ENCODE measurements at regions not wholly inside any gene's neighbourhood (a gene's known extent, or its start where the extent isn't known, plus 50 kb on each side); places are given as distances from the start of the nearest gene placed in this dataset.

- peak overlapping the region; percentile 84 for H3K4me3 Mint-ChIP-seq
Observed at GRCh38 chr6:28812778-28813569, 110.8 kb downstream of the TRIM27 start.

GRCh38 chr6:28814032-28814976, 109.5 kb downstream of the TRIM27 start:
- no peak for DNase-seq
- TF ChIP-seq CTCF (IDR thresholded peaks at IDR 0.05) = no peak
- peaks cover 68% of the 10 kb centered on the region for H3K4me1 Mint-ChIP-seq (ENCODE audit: low read depth)
- H3K4me3 Mint-ChIP-seq = peak overlapping the region; percentile 84
- peaks cover 30% of the 10 kb centered on the region for H3K27me3 Mint-ChIP-seq (ENCODE audit: insufficient read depth)
- H3K36me3 Mint-ChIP-seq (ENCODE audit: low read depth) = no peaks in the 10 kb centered on the region
- H3K27ac Mint-ChIP-seq = no peak overlapping the region
- H3K9me3 Mint-ChIP-seq = no peaks in the 10 kb centered on the region

More at GRCh38 chr6:28812778-28813569, 110.8 kb downstream of the TRIM27 start:
- Mint-ChIP-seq H3K9me3 (no peaks in the 10 kb centered on the region), H3K36me3 (ENCODE audit: low read depth) (no peaks in the 10 kb centered on the region), H3K27ac (no peak overlapping the region), H3K4me1 (ENCODE audit: low read depth) (peaks cover 73% of the 10 kb centered on the region), H3K27me3 (ENCODE audit: insufficient read depth) (peaks cover 30% of the 10 kb centered on the region)
- TF ChIP-seq CTCF (IDR thresholded peaks at IDR 0.05) = no peak
- DNase-seq = no peak

GRCh38 chr6:28816339-28816908, 107.4 kb downstream of the TRIM27 start:
- H3K9me3 Mint-ChIP-seq = no peaks in the 10 kb centered on the region
- H3K36me3 Mint-ChIP-seq (ENCODE audit: low read depth) = no peaks in the 10 kb centered on the region
- DNase-seq = no peak
- peaks cover 49% of the 10 kb centered on the region for H3K4me1 Mint-ChIP-seq (ENCODE audit: low read depth)
- peak overlapping the region; percentile 83 for H3K4me3 Mint-ChIP-seq
- H3K27me3 Mint-ChIP-seq (ENCODE audit: insufficient read depth) = peaks cover 24% of the 10 kb centered on the region
- H3K27ac Mint-ChIP-seq = peak overlapping the region; percentile 45; the same call in 1 of the 2 replicates
- TF ChIP-seq CTCF (IDR thresholded peaks at IDR 0.05) = no peak

- peak; percentile 95 for DNase-seq
- TF ChIP-seq CTCF (IDR thresholded peaks at IDR 0.05) = no peak
- Mint-ChIP-seq H3K4me1 (ENCODE audit: low read depth) (peaks cover 42% of the 10 kb centered on the region), H3K36me3 (ENCODE audit: low read depth) (no peaks in the 10 kb centered on the region), H3K27ac (peak overlapping the region; percentile 45; the same call in 1 of the 2 replicates), H3K4me3 (peak overlapping the region; percentile 83), H3K27me3 (ENCODE audit: insufficient read depth) (peaks cover 25% of the 10 kb centered on the region), H3K9me3 (no peaks in the 10 kb centered on the region)
Observed at GRCh38 chr6:28816909-28817807, 106.6 kb downstream of the TRIM27 start.

GRCh38 chr6:28817808-28818145, 106.0 kb downstream of the TRIM27 start:
- Mint-ChIP-seq H3K4me3 (peak overlapping the region; percentile 83), H3K36me3 (ENCODE audit: low read depth) (no peaks in the 10 kb centered on the region), H3K9me3 (no peaks in the 10 kb centered on the region), H3K27me3 (ENCODE audit: insufficient read depth) (peaks cover 25% of the 10 kb centered on the region), H3K27ac (no peak overlapping the region), H3K4me1 (ENCODE audit: low read depth) (peaks cover 36% of the 10 kb centered on the region)
- TF ChIP-seq CTCF (IDR thresholded peaks at IDR 0.05) = no peak
- DNase-seq = no peak
